Left cardiac atrium (tissue), 4 donors: ENCODE measurements at regions not wholly inside any gene's neighbourhood (a gene's known extent, or its start where the extent isn't known, plus 50 kb on each side); places are given as distances from the start of the nearest gene placed in this dataset.

ENCODE experiments used
- ATAC-seq, 2 donors: fragments of 200-7000 bp; cut with Tn5 transposase; one replicate each; pipeline ENCODE4 v1.9.1; 2020; ENCODE audit warnings: mild to moderate bottlenecking in 2 of 2, moderate library complexity in 2 of 2
- DNase-seq: peaks from one replicate; pipeline ENCODE4 v3.0.0-alpha.2; 2020
- intact Hi-C, 2 donors: fragments of 100-400 bp; cut with DNase I; formaldehyde crosslinking; loops; one replicate each; pipeline versions ENCODE4 v1.14.1 to v1.15.1; 2022 to 2023
- donor health status: DM: no; HTN: yes; CAD: no.
- donor health status: DM: no; HTN: yes; CAD: no; lungs with severe emphysema.
- donor health status: DM: yes; HTN: yes; CAD: no.
- donor health status: Dilated cardiomyopathy.

DNA sequence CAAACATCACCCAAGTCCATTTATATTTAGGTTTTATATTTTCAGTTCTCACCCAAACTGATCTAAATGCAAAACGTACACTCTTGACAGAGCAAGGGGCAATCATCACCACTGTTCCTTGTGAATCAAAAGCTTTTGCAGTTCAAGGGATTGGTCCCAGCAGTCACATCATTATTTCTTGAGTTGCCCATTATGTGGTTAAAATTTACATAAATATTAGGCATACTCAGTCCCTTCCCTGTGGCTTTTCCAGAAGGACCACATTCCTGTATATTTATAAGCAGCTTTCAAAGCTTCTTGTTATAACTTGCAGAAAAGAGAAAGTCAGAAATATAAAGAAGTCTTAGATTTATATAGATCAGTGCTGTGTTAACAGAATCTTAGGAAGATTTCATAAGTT lies 224.4 kb downstream of the CLCN4 start:
- intact Hi-C loops: no loop called here
- ATAC-seq: no peak

GRCh38 chrX:10387011-10387410 lies 230.2 kb downstream of the CLCN4 start:
- DNase-seq (no peak), ATAC-seq (no peak)
- intact Hi-C loops: no loop called here

More for the DNA sequence above, 224.4 kb downstream of the CLCN4 start:
- DNase-seq: no peak

DNA sequence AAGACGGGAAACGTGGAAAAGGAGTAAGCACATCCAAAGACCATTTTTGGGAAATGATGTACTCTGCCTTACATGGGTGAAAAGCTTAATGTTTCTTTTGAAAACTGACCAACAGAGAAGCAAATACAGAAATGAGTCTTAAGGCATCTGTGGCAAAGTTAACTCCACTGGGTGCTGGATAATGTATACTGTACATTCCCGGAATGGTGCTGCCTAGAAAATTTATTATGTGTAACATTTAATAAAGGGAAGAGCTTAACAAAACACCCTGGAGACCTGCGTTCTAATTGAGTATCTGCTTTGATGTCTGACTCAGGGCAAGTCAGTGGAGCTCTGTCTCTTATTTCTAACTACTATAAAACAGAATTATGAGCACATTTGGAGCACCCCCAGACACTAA lies 230.2 kb downstream of the MID1 start:
- no peak for DNase-seq
- ATAC-seq: no peak
- intact Hi-C loops: no loop called here

DNA sequence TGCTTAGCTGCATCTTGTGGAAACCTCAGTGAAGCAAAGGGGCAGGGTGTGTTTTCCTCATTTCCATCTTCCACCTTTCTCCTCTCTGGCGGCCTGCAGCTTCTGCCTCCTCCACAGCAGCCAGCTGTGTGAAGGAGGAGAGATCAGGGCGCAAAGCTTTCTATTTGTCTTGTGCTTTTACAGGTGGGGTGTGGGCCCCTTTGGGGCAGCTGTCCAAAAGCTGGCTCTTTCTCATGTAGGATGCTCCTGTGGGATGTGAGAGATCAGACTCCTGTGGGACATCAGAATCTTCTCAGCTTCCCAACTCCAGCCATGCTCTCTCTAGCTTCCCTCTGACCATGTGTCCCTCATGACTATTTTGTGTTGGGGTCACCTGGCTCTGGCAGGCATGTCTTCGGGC lies 227.1 kb downstream of the MID1 start:
- intact Hi-C loops: no loop called here
- DNase-seq: no peak
- no peak for ATAC-seq

GRCh38 chrX:10393899-10394298 lies 226.5 kb downstream of the MID1 start:
- intact Hi-C loops: no loop called here
- DNase-seq: no peak
- no peak for ATAC-seq

- intact Hi-C loops: no loop called here
- ATAC-seq (no peak), DNase-seq (no peak)
Observed at GRCh38 chrX:10395179-10395578, 225.2 kb downstream of the MID1 start.
